ENCODE measurements at regions not wholly inside any gene's neighbourhood (a gene's known extent, or its start where the extent isn't known, plus 50 kb on each side); places are given as distances from the start of the nearest gene placed in this dataset.
"Not testable (repeated sequence)": the region's sequence is repeated elsewhere in the genome, so short reads cannot be mapped to it uniquely, and the experiment has no call there.

GRCh38 chr22:16402874-16403399, 189.7 kb downstream of the CCT8L2 start:
- peaks cover 0 to 11% (median 11%) of the 10 kb centered on the region in 3 experiments; a peak in 6 of 7 replicates for H3K36me3 Mint-ChIP-seq (ENCODE audit: insufficient read depth in 1 of 3, low read depth in 3 of 3)
- H2BK15ac ChIP-seq (ENCODE audit: low read depth, low read length); H2BK12ac ChIP-seq (ENCODE audit: insufficient read length, low read depth, low read length); H3T11ph ChIP-seq (ENCODE audit: low read length); H4K20me1 ChIP-seq (ENCODE audit: control insufficient read depth, insufficient read depth, insufficient read length); H3K27ac Mint-ChIP-seq; H3K4me2 ChIP-seq (ENCODE audit: insufficient read depth, insufficient read length, low read length); H3K79me1 ChIP-seq (ENCODE audit: insufficient read depth, low read depth, low read length, poor library complexity, severe bottlenecking); H2AK5ac ChIP-seq (ENCODE audit: insufficient read length, low read length); H2BK5ac ChIP-seq (ENCODE audit: insufficient read length, low read length); H4K91ac ChIP-seq (ENCODE audit: insufficient read length, low read depth, low read length); H3K9ac ChIP-seq (ENCODE audit: extremely low read depth, insufficient read length, low read length); H3K79me2 ChIP-seq (ENCODE audit: insufficient read depth, low read length); H3K27ac ChIP-seq (ENCODE audit: insufficient read length, low read depth, low read length); H2BK20ac ChIP-seq (ENCODE audit: low read depth, low read length, poor library complexity, severe bottlenecking); H4K8ac ChIP-seq (replicated peaks; ENCODE audit: insufficient read length, low read depth, low read length); H3K4me3 Mint-ChIP-seq; H3K27me3 ChIP-seq (ENCODE audit: insufficient read depth, low read length); H3K18ac ChIP-seq (ENCODE audit: insufficient read length, low read depth, low read length); H3K4me1 ChIP-seq (ENCODE audit: insufficient read depth, low read length); H3K23me2 ChIP-seq (ENCODE audit: insufficient read length, low read depth, low read length, poor library complexity, severe bottlenecking); H3K23ac ChIP-seq (ENCODE audit: insufficient read length, low read depth, low read length); H4K5ac ChIP-seq (ENCODE audit: insufficient read length, low read depth, low read length); H3K56ac ChIP-seq (ENCODE audit: insufficient read length, low read depth, low read length); H3K4me1 Mint-ChIP-seq; H2AFZ ChIP-seq (ENCODE audit: low read length); H2BK120ac ChIP-seq (ENCODE audit: low read depth, low read length, poor library complexity, severe bottlenecking); H3K14ac ChIP-seq (ENCODE audit: insufficient read depth, low read length); H3K27me3 Mint-ChIP-seq (ENCODE audit: low read depth); H3K4ac ChIP-seq (ENCODE audit: low read depth, low read length); DNase-seq: not testable (repeated sequence)
- peaks cover 78% of the 10 kb centered on the region in 2 experiments for H3K9me3 Mint-ChIP-seq
- peaks cover 30% of the 10 kb centered on the region for H3K9me3 ChIP-seq (ENCODE audit: control insufficient read depth, low read depth, low read length)
- 100% methylated on average over 2 of the region's 6 CpGs for WGBS (ENCODE audit: extremely low coverage, insufficient read length, low lambda C conversion rate)

- not testable (repeated sequence) for H4K8ac ChIP-seq (replicated peaks; ENCODE audit: insufficient read length, low read depth, low read length); H3K27me3 ChIP-seq (ENCODE audit: insufficient read depth, low read length); H4K20me1 ChIP-seq (ENCODE audit: control insufficient read depth, insufficient read depth, insufficient read length); H3K4me2 ChIP-seq (ENCODE audit: insufficient read depth, insufficient read length, low read length); H2BK12ac ChIP-seq (ENCODE audit: insufficient read length, low read depth, low read length); H3K4me1 ChIP-seq (ENCODE audit: insufficient read depth, low read length); DNase-seq; H3T11ph ChIP-seq (ENCODE audit: low read length); H3K4me1 Mint-ChIP-seq; H3K23ac ChIP-seq (ENCODE audit: insufficient read length, low read depth, low read length); H2AFZ ChIP-seq (ENCODE audit: low read length); H3K56ac ChIP-seq (ENCODE audit: insufficient read length, low read depth, low read length); H3K9ac ChIP-seq (ENCODE audit: extremely low read depth, insufficient read length, low read length); H3K14ac ChIP-seq (ENCODE audit: insufficient read depth, low read length); H2AK5ac ChIP-seq (ENCODE audit: insufficient read length, low read length); H3K27ac Mint-ChIP-seq; H3K79me1 ChIP-seq (ENCODE audit: insufficient read depth, low read depth, low read length, poor library complexity, severe bottlenecking); H2BK5ac ChIP-seq (ENCODE audit: insufficient read length, low read length); H3K79me2 ChIP-seq (ENCODE audit: insufficient read depth, low read length); H2BK20ac ChIP-seq (ENCODE audit: low read depth, low read length, poor library complexity, severe bottlenecking); H4K91ac ChIP-seq (ENCODE audit: insufficient read length, low read depth, low read length); H2BK120ac ChIP-seq (ENCODE audit: low read depth, low read length, poor library complexity, severe bottlenecking); H3K27me3 Mint-ChIP-seq (ENCODE audit: low read depth); H3K27ac ChIP-seq (ENCODE audit: insufficient read length, low read depth, low read length); H4K5ac ChIP-seq (ENCODE audit: insufficient read length, low read depth, low read length); H3K4ac ChIP-seq (ENCODE audit: low read depth, low read length); H3K4me3 Mint-ChIP-seq; H2BK15ac ChIP-seq (ENCODE audit: low read depth, low read length); H3K18ac ChIP-seq (ENCODE audit: insufficient read length, low read depth, low read length); H3K23me2 ChIP-seq (ENCODE audit: insufficient read length, low read depth, low read length, poor library complexity, severe bottlenecking)
- Mint-ChIP-seq H3K36me3 (ENCODE audit: insufficient read depth in 1 of 3, low read depth in 3 of 3) (peaks cover 6 to 17% (median 9%) of the 10 kb centered on the region in 3 experiments), H3K9me3 (peaks cover 74 to 83% of the 10 kb centered on the region in 2 experiments)
- WGBS (ENCODE audit: extremely low coverage, insufficient read length, low lambda C conversion rate): no CpG with 5 or more reads among the region's 2 CpGs
- H3K9me3 ChIP-seq (ENCODE audit: control insufficient read depth, low read depth, low read length): peaks cover 39% of the 10 kb centered on the region
Observed at GRCh38 chr22:16393476-16393875, 199.1 kb downstream of the CCT8L2 start.

All from H9 (cell line).